ENCODE measurements at regions not wholly inside any gene's neighbourhood (a gene's known extent, or its start where the extent isn't known, plus 50 kb on each side); places are given as distances from the start of the nearest gene placed in this dataset.

- TF ChIP-seq EZH2phosphoT487 (IDR thresholded peaks at IDR 0.05; ENCODE audit: borderline replicate concordance, low read depth, low read length) (no peak), CTCF (conservative IDR thresholded peaks at IDR 0.05; ENCODE audit: low read length) (no peak)
Measured at GRCh38 chrX:76029385-76029784, 143.5 kb upstream of the PBDC1 start.

All from OCI-LY7 (cell line).